ENCODE measurements at regions not wholly inside any gene's neighbourhood (a gene's known extent, or its start where the extent isn't known, plus 50 kb on each side); places are given as distances from the start of the nearest gene placed in this dataset.

DNA sequence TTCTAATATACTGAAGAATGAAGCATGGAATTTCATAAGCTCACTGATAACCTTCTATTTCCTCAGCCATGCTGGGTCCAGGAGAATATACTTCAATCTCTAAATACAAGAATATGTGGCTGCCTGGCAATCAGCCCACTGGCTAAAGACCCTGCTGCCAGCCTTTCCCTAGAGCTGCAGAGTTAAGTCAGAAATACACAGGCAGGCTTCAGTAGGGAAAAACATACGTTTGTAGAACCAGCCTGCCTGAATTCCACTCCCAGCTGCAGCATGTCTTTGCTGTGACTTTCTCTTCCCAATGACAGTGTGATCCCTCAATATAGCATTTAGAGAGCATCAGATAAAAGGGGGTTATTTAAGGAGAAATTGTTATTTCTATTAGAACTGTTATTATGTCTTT is 289.1 kb downstream of the PCDH19 start:
- TF ChIP-seq, protein P1, sequence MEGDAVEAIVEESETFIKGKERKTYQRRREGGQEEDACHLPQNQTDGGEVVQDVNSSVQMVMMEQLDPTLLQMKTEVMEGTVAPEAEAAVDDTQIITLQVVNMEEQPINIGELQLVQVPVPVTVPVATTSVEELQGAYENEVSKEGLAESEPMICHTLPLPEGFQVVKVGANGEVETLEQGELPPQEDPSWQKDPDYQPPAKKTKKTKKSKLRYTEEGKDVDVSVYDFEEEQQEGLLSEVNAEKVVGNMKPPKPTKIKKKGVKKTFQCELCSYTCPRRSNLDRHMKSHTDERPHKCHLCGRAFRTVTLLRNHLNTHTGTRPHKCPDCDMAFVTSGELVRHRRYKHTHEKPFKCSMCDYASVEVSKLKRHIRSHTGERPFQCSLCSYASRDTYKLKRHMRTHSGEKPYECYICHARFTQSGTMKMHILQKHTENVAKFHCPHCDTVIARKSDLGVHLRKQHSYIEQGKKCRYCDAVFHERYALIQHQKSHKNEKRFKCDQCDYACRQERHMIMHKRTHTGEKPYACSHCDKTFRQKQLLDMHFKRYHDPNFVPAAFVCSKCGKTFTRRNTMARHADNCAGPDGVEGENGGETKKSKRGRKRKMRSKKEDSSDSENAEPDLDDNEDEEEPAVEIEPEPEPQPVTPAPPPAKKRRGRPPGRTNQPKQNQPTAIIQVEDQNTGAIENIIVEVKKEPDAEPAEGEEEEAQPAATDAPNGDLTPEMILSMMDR (IDR thresholded peaks at IDR 0.05; ENCODE audit: low read length, missing control alignments): no peak
- no peak for DNase-seq (ENCODE audit: low read depth)

DNA sequence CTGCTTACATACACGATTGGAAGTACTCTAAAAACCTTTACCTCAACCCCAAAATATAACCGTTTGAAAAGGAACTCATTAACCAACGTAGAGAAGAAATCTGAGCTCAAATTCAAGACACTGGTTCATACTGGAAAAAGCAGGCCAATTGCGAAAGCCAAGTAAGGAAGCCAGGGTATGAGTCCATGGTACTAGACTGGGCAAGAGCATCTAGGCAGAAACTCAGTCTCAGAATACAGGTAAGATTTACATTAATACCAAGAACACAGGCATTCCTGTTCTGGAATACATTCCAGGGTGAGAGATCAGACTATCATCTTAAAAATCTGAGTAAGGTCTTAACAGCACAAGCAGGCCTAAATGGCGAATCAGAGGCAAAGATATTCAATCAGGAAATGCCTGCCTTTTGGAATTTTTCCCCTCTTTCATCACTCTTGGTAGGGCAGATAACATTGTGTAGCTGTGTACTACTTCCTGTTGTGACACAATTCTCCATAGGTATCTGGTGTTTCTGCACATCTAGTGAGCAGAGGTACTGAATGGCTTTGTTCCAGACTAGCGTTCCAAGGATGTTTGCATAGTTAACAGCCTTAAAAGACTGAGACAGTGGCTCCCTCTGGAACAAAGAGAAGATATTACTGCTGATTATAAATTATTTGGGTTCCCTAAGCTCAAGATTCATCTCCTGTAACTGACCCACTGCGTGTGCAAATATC is 311.3 kb downstream of the PCDH19 start:
- DNase-seq (ENCODE audit: low read depth): peak; percentile 65
- TF ChIP-seq, protein P1 (IDR thresholded peaks at IDR 0.05; ENCODE audit: low read length, missing control alignments): no peak

More for the DNA sequence above, 289.1 kb downstream of the PCDH19 start:
- no peak overlapping the region for H3K4me3 ChIP-seq (replicated peaks; ENCODE audit: low read depth, low read length)

DNA sequence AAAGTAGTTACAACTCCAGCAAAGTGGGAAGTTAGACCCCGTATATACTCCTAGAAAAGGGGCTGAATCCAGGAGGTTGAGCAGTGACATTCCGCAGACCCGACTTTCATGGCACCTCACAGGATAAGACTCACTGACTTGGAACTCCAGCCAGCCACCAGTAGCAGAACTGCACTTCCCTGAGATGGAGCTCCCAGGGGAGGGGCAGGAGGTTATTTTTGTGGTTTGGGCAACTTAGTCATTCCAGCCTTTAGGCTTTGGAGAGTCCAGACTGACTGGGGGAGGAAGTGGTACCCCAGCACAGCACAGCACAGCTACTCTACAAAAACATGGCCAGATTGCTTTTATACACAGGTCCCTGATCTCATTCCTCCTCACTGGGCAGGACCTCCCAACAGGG is 319.1 kb downstream of the PCDH19 start:
- TF ChIP-seq, protein P1 (IDR thresholded peaks at IDR 0.05; ENCODE audit: low read length, missing control alignments): no peak
- peak; percentile 30 for DNase-seq (ENCODE audit: low read depth)
- no peak overlapping the region for H3K4me3 ChIP-seq (replicated peaks; ENCODE audit: low read depth, low read length)

More for the DNA sequence above, 311.3 kb downstream of the PCDH19 start:
- H3K4me3 ChIP-seq (replicated peaks; ENCODE audit: low read depth, low read length): no peak overlapping the region

DNA sequence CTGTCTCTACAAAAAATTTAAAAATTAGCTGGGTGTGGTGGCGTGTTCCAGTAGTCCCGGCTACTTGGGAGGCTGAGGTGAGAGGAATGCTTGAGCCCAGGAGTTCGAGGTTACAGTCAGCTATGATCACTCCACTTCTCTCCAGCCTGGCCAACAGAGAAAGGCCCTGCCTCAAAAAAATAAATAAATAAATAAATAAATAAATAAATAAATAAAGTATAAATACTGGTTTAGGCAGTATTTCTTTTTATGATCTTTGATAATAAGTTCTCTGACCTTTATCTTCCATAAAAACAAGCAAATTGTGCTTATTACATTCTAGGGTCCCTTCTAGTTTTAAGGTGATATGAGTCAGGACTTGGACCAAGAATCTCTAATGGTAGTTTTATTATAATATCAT is 320.3 kb downstream of the PCDH19 start:
- DNase-seq (ENCODE audit: low read depth): no peak
- TF ChIP-seq, protein P1 (IDR thresholded peaks at IDR 0.05; ENCODE audit: low read length, missing control alignments): no peak
- H3K4me3 ChIP-seq (replicated peaks; ENCODE audit: low read depth, low read length): no peak overlapping the region

DNA sequence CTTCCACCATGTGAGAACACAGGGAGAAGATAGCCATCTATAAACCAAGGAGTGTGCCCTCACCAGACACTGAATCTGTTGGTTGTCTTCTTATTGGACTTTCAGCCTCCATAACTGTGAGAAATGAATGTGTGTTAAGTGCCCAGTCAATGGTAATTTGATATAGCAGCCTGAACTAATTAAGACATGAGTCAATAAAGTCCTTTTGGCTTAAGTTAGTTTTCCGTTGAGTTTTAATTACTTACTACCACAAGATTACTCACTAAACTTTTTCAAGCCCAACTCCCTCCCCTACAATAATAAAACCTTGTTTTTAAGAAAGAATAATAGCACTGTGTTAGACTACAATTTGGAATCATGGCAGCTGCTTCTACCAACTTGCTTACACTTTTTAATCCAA is 324.2 kb downstream of the PCDH19 start:
- H3K4me3 ChIP-seq (replicated peaks; ENCODE audit: low read depth, low read length): no peak overlapping the region
- TF ChIP-seq, protein P1 (IDR thresholded peaks at IDR 0.05; ENCODE audit: low read length, missing control alignments): no peak

DNA sequence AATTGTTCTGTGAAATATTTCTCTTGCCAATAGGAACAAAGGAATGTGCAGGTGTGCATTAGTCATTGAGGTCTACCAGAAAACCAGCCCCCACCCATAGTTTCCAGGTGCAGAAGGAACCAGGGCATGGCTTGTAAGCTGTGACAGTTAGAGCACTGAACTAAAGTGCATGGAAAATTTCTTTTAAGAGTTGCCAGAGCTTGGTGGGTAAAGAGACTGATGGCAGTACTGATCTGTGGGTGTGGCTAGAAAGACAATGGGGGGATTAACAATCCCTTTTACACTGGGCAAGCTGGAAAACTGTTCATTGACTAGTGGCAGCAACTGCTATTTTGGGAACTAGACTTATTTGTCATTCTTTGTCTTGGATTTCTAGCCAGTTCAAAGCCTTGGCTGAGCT is 326.9 kb downstream of the PCDH19 start:
- DNase-seq (ENCODE audit: low read depth): no peak
- no peak overlapping the region for H3K4me3 ChIP-seq (replicated peaks; ENCODE audit: low read depth, low read length)
- TF ChIP-seq, protein P1 (IDR thresholded peaks at IDR 0.05; ENCODE audit: low read length, missing control alignments): no peak

More for the DNA sequence above, 324.2 kb downstream of the PCDH19 start:
- DNase-seq (ENCODE audit: low read depth): no peak

DNA sequence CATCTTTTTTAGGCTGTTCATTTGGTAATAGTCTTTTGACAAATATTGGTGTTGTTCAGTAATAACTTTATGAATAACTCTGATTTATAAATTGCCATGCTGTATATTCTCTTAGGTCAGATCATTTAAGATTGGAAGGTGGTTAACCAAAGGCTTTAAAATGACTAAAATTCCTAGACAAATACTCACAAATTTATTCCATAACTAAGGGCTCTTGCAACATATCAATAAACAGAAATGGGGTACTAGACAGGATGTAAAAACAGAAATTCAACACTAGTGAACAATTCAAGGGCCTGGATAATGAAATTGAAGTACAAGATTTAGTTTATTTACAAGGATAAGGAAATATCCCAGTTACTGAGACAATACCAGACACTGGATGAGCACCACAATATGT is 328.6 kb downstream of the PCDH19 start:
- no peak for DNase-seq (ENCODE audit: low read depth)
- TF ChIP-seq, protein P1 (IDR thresholded peaks at IDR 0.05; ENCODE audit: low read length, missing control alignments): no peak

More for the DNA sequence above, 328.6 kb downstream of the PCDH19 start:
- no peak overlapping the region for H3K4me3 ChIP-seq (replicated peaks; ENCODE audit: low read depth, low read length)

Measured in fibroblast of pulmonary artery (primary cell).